Karpas-422 (cell line): ENCODE measurements at regions not wholly inside any gene's neighbourhood (a gene's known extent, or its start where the extent isn't known, plus 50 kb on each side); places are given as distances from the start of the nearest gene placed in this dataset.

Experiments
- DNase-seq: peaks from one replicate; pipeline ENCODE4 v3.0.0-alpha.2; 2015
- H2AFZ ChIP-seq: fragments of 200-600 bp; sonication (generic); 2 replicates; pipeline ENCODE4 v1.6.1; 2014; ENCODE audit warnings: antibody characterized with exemption, low read length, mixed read lengths
- H3K27ac ChIP-seq: fragments of 200-600 bp; sonication (generic); 2 replicates; pipeline ENCODE4 v1.5.1; 2014; ENCODE audit warnings: mild to moderate bottlenecking, low read length, moderate library complexity
- H3K27me3 ChIP-seq: fragments of 200-600 bp; sonication (generic); 2 replicates; pipeline ENCODE4 v1.6.1; 2014; ENCODE audit warnings: low read length, mixed read lengths
- H3K36me3 ChIP-seq: fragments of 200-600 bp; sonication (generic); 2 replicates; pipeline ENCODE4 v1.6.1; 2014; ENCODE audit warnings: low read length, mixed read lengths; ENCODE audit not compliant: insufficient read depth
- H3K4me1 ChIP-seq: fragments of 200-600 bp; sonication (generic); 2 replicates; pipeline ENCODE4 v1.6.1; 2014; ENCODE audit warnings: mild to moderate bottlenecking, low read length, mixed read lengths
- H3K4me2 ChIP-seq: fragments of 200-600 bp; sonication (generic); 2 replicates; pipeline ENCODE4 v1.6.1; 2014; ENCODE audit warnings: low read length, low read depth, mild to moderate bottlenecking; ENCODE audit not compliant: poor library complexity, severe bottlenecking
- H3K4me3 ChIP-seq: fragments of 200-600 bp; sonication (generic); 2 replicates; pipeline ENCODE4 v1.5.1; 2014; ENCODE audit warnings: mild to moderate bottlenecking, antibody characterized with exemption, low read length, mixed read lengths
- H3K79me2 ChIP-seq: fragments of 200-600 bp; sonication (generic); 2 replicates; pipeline ENCODE4 v1.6.1; 2014; ENCODE audit warnings: mild to moderate bottlenecking, low read length, mixed read lengths
- H3K9ac ChIP-seq: fragments of 200-600 bp; sonication (generic); 2 replicates; pipeline ENCODE4 v1.6.0; 2014; ENCODE audit warnings: low read length
- H3K9me2 ChIP-seq: fragments of 200-600 bp; sonication (generic), shearing (Covaris generic); replicated peaks from 2 replicates; pipeline ENCODE4 v1.6.0; 2014; ENCODE audit warnings: mild to moderate bottlenecking, low read length, moderate library complexity; ENCODE audit not compliant: insufficient read depth
- H3K9me3 ChIP-seq: fragments of 300-700, 200-600 bp; sonication (generic); 2 replicates; pipeline ENCODE4 v1.6.1; 2014; ENCODE audit warnings: low read length, mixed read lengths
- H4K20me1 ChIP-seq: fragments of 200-600 bp; sonication (generic); 2 replicates; pipeline ENCODE4 v1.6.1; 2014; ENCODE audit warnings: mild to moderate bottlenecking, antibody characterized with exemption, low read length, low read depth; ENCODE audit not compliant: insufficient read depth

DNA sequence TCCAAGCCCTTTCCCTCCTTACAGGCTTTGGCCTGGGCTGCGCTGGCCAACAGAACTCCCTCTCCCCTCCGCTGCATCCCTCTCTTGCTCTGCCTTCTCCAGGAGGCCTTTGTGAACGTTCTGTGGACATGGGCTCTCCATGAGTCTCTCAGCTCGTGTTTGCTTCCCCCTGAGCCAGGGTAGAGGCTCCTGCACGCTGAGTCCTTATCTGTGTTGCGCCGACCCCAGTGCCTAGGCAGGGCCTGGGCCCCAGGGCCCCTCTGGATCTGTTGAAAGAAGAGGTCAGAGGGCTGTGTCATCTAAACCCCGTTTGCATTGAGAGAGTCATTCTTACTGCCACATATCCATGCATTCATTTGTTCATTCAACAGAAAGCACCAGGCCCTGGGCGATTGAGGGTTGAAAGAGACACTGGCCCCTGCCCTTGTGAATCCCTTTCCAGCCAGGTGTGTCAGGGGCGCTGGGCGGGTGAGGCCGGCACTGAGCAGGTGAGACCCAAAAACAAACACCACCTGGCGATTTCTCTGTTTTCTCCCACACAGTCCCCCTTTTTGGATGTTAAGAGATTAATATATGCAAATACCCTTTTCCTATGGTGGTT lies 111.2 kb upstream of the IER5L start:
- H2AFZ ChIP-seq, result no peak overlapping the region
- H3K79me2 ChIP-seq, result no peaks in the 10 kb centered on the region
- H3K4me2 ChIP-seq, result no peak overlapping the region
- H4K20me1 ChIP-seq, result no peaks in the 10 kb centered on the region
- H3K27ac ChIP-seq, result no peak overlapping the region
- no peaks in the 10 kb centered on the region for H3K36me3 ChIP-seq
- no peaks in the 10 kb centered on the region for H3K9me2 ChIP-seq
- peaks cover 3% of the 10 kb centered on the region; the same call in 1 of the 2 replicates for H3K4me1 ChIP-seq
- H3K27me3 ChIP-seq, result no peaks in the 10 kb centered on the region
- H3K9ac ChIP-seq, result no peak overlapping the region
- no peak for DNase-seq
- H3K9me3 ChIP-seq, result no peaks in the 10 kb centered on the region
- H3K4me3 ChIP-seq, result no peak overlapping the region

DNA sequence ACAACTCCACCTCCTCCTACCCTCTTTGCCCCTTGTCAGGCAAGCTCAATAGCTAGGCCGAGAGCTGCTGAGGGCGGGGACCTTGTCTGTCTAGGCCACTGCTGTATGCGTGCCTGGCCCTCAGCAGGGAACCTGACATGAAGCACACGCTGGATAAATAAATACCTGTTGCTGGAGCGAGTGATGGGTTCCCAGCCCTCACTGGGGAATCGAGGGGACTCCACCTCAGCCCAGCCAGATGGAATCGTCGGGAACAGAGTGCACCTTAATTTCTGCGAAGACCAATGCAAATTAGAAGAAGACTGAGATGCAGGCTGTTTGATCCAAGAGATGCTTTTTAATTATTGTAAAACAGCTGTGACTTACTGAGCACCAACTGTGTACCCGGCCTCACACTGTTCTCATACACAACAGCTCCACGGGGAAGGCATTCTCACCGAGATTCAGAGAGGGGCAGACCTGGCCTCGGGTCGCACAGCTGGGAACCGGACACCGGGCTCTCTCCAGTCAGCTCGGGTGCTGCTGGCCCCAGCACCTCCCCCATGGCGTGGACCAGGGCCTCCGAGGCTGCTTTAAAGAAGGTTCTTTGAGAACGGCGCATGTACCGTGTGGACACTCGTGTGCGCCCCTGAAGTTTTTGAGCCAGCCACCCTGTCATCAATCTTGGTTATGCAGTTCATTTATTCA lies 109.7 kb upstream of the IER5L start:
- H3K27me3 ChIP-seq, result no peaks in the 10 kb centered on the region
- H3K9me3 ChIP-seq, result no peaks in the 10 kb centered on the region
- no peak for DNase-seq
- H4K20me1 ChIP-seq, result no peaks in the 10 kb centered on the region
- H3K9me2 ChIP-seq, result no peaks in the 10 kb centered on the region
- no peak overlapping the region for H3K9ac ChIP-seq
- no peak overlapping the region for H3K4me2 ChIP-seq
- H3K36me3 ChIP-seq, result no peaks in the 10 kb centered on the region
- no peak overlapping the region for H2AFZ ChIP-seq
- no peak overlapping the region for H3K4me3 ChIP-seq
- no peak overlapping the region for H3K27ac ChIP-seq
- peaks cover 3% of the 10 kb centered on the region; the same call in 1 of the 2 replicates for H3K4me1 ChIP-seq
- H3K79me2 ChIP-seq, result no peaks in the 10 kb centered on the region

DNA sequence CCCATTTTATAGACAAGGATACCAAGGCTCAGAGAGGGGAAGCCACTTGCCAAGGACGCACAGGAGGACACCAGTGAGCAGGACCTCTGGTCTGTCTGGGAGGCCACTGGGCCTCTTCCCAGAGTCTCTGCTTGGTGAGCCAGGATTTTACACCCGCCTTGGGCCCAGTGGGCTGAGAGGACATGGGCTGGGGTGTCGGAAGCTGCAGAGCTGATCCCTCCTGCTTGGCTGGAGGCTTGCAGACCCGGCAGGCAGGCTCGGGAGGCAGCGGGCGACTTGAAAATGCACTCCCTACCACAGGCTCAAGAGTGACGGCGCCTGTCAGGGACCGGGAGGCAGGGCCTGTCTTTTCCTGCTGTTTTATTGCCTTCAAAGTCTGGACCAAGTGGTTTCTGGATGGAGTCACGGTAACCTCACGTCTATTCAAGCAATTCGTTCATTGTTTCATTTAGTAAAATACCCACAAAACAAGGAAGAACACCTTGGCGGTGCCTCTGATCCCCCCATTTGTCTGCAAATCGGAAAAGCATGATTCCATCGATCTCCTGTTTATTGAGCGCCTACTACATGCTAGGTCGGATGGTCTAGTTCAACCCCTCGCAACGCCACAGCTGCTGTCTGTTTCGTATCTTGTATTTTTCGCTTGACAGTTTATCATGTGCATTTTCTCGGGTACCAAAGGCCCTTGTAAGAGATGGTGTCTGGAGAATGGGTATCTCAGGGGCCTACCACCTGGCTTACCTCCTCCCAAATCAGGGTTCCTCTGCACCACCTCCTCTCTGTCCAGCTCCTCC lies 108.1 kb upstream of the IER5L start:
- no peak for DNase-seq
- peaks cover 3% of the 10 kb centered on the region; the same call in 1 of the 2 replicates for H3K4me1 ChIP-seq
- H3K9ac ChIP-seq, result no peak overlapping the region
- no peak overlapping the region for H2AFZ ChIP-seq
- H3K79me2 ChIP-seq, result no peaks in the 10 kb centered on the region
- no peaks in the 10 kb centered on the region for H3K27me3 ChIP-seq
- H3K9me3 ChIP-seq, result no peaks in the 10 kb centered on the region
- no peaks in the 10 kb centered on the region for H4K20me1 ChIP-seq
- H3K4me2 ChIP-seq, result no peak overlapping the region
- no peak overlapping the region for H3K4me3 ChIP-seq
- H3K36me3 ChIP-seq, result no peaks in the 10 kb centered on the region
- H3K9me2 ChIP-seq, result no peaks in the 10 kb centered on the region
- H3K27ac ChIP-seq, result no peak overlapping the region

DNA sequence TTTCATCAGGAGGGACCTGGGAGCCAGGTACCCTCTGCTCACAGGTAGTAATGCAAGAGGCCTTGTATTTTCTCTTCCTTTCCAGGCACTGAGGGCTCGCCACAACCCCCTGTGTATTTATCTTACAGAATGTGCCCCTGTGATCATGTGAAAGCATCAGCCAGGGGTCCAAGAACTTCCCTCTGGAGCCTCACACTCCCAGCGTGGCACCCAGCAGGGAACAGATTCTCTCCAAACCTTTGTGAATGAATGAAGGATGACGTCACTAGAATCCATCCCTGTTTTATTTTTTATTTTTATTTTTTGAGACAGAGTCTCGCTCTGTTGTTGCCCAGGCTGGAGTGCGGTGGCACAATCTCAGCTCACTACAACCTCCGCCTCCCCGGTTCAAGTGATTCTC lies 107.3 kb upstream of the IER5L start:
- no peaks in the 10 kb centered on the region for H3K9me2 ChIP-seq
- no peaks in the 10 kb centered on the region for H3K79me2 ChIP-seq
- no peak overlapping the region for H3K27ac ChIP-seq
- no peak overlapping the region for H3K4me3 ChIP-seq
- no peak overlapping the region for H2AFZ ChIP-seq
- H3K36me3 ChIP-seq, result no peaks in the 10 kb centered on the region
- no peak for DNase-seq
- H4K20me1 ChIP-seq, result no peaks in the 10 kb centered on the region
- H3K4me1 ChIP-seq, result peaks cover 3% of the 10 kb centered on the region; the same call in 1 of the 2 replicates
- H3K9me3 ChIP-seq, result no peaks in the 10 kb centered on the region
- no peak overlapping the region for H3K4me2 ChIP-seq
- H3K9ac ChIP-seq, result no peak overlapping the region
- H3K27me3 ChIP-seq, result no peaks in the 10 kb centered on the region

DNA sequence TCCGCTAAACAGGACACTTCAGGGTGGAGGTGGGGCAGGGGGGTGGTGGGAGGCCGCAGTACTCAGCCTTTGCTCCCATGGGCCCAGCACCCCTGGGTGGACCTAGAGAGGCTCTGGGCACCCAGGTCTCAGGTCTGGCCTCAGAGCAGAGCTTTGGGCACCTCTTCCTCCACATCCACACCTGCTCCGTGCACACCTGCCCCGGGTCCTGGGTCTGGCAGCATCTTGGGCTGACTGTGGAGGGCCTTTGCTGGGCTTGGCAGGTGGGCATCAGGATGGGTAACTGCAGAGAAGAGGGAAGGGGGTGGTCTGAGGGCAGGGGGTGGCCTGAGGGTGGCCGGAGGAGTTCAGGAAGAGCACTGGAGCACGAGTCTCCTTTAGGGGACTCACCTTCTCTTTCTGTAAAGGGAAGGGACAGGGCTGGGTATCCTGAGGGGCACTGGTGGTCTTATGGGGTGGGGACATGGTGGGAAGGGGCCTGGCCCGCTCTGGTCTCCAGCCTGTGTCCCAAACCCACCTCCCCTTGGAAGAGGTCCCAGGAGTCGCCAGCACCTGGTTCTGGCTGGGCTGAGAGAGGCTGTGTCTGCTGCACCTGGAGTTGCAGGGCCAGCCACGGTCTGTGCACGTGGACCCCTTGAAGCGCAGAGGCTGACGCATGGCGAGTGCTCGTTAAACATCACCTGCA lies 106.7 kb upstream of the IER5L start:
- no peak for DNase-seq
- no peak overlapping the region for H3K4me3 ChIP-seq
- no peak overlapping the region for H3K9ac ChIP-seq
- no peaks in the 10 kb centered on the region for H4K20me1 ChIP-seq
- H3K79me2 ChIP-seq, result no peaks in the 10 kb centered on the region
- H3K27ac ChIP-seq, result no peak overlapping the region
- H3K9me3 ChIP-seq, result no peaks in the 10 kb centered on the region
- H3K4me2 ChIP-seq, result no peak overlapping the region
- H3K4me1 ChIP-seq, result peaks cover 2% of the 10 kb centered on the region; the same call in 1 of the 2 replicates
- H3K27me3 ChIP-seq, result no peaks in the 10 kb centered on the region
- no peak overlapping the region for H2AFZ ChIP-seq
- H3K9me2 ChIP-seq, result no peaks in the 10 kb centered on the region
- no peaks in the 10 kb centered on the region for H3K36me3 ChIP-seq

DNA sequence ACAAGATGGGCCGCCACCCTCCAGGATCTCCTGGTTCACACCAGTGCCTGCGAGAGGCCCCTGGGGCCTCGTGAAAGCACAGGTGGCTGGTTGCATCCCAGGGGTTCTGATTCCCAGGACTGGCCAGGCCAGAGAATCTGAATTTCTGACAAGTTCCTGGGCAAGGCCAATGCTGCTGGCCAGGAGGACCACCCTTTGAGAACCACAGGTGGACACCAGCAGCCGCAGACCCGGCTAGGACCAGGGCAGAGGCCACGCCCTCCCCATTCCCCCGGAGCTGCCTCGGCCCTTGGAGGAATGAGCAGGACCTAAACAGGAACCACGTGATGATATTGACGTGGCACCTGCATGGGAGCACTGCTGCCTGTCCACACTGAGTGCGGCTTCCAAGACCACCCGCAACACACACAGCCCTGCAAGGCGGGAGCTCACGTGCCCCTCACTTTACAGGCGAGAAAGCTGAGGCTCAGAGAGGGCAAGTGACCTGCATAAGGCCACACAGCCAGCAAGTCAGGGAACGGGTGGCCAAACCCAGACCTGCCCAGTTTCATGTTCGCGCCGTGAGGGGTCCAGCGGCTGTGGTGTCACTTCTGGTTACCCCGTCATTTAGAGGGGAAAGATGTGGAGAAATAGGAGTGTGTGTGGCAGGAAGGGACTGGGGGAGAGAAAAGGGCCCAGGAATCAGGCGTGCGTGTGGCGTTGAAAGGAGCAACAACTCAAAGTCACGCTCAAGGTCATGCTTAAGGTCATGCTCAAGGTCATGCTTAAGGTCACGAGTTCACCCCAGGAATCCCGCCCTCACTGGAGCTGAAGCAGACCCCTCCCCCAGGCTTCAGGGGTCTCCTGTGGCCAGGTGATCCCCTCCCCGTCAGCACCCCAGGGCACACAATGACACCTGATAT lies 105.9 kb upstream of the IER5L start:
- no peaks in the 10 kb centered on the region for H3K9me3 ChIP-seq
- H3K79me2 ChIP-seq, result no peaks in the 10 kb centered on the region
- no peak overlapping the region for H3K4me2 ChIP-seq

DNA sequence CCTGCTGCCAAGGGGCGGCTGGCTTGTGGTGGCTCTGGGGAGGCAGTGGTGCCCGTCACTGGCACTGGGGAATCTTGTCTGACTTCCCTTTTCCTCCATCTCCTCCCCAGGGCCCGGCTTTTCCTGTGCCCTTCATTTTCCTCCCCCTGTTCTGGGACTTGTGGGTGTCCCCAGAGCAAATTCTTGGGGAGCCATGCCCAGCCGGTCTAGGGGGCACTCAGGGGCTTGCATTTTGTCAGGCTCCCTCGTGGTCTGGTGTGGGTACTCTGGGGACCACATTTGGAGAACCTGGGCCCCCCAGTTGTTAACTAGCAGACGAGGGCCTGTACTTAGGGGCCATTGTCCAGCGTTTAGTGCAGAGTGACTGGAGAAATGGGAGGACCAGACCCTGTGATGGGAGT lies 105.2 kb upstream of the IER5L start:
- Histone ChIP-seq H3K4me1 (no peaks in the 10 kb centered on the region), H3K9me2 (no peaks in the 10 kb centered on the region), H3K9me3 (no peaks in the 10 kb centered on the region), H3K79me2 (no peaks in the 10 kb centered on the region), H3K4me3 (no peak overlapping the region), H4K20me1 (no peaks in the 10 kb centered on the region), H3K36me3 (no peaks in the 10 kb centered on the region), H3K27me3 (no peaks in the 10 kb centered on the region), H3K27ac (no peak overlapping the region), H3K4me2 (no peak overlapping the region), H2AFZ (no peak overlapping the region), H3K9ac (no peak overlapping the region)
- DNase-seq, result no peak

More for the DNA sequence above, 105.9 kb upstream of the IER5L start:
- DNase-seq, result no peak
- Histone ChIP-seq H3K4me1 (no peaks in the 10 kb centered on the region), H3K9ac (no peak overlapping the region), H3K4me3 (no peak overlapping the region), H3K27me3 (no peaks in the 10 kb centered on the region), H3K27ac (no peak overlapping the region), H4K20me1 (no peaks in the 10 kb centered on the region), H3K9me2 (no peaks in the 10 kb centered on the region), H2AFZ (no peak overlapping the region), H3K36me3 (no peaks in the 10 kb centered on the region)
